ENCODE measurements at regions not wholly inside any gene's neighbourhood (a gene's known extent, or its start where the extent isn't known, plus 50 kb on each side); places are given as distances from the start of the nearest gene placed in this dataset.

DNA sequence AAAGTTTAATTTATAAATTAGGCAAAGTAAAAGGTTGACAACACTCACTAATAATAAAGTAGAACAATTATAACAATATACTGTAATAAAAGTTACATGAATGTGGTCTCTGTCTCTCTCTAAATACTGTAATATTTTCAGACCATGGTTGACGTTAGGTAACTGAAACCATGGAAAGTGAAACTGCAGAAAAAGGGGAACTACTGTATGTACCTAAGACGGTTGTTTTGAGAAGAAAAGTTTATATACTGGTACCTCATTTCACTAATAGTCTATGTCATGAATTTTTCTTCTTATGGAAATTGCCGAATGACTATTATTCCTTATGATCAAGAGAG, 166.7 kb upstream of the ZNF521 start:
- no peak for TF ChIP-seq GATA2 (IDR thresholded peaks at IDR 0.05; ENCODE audit: low read depth, low read length)
- no peak for TF ChIP-seq GATA3 (IDR thresholded peaks at IDR 0.05; ENCODE audit: low read depth, low read length)

All from SH-SY5Y (cell line).